Caki2 (cell line): ENCODE measurements at regions not wholly inside any gene's neighbourhood (a gene's known extent, or its start where the extent isn't known, plus 50 kb on each side); places are given as distances from the start of the nearest gene placed in this dataset.
A peak's percentile ranks its signal among the peaks of the same experiment; 100 is the strongest.

Experiments
- DNase-seq: peaks from one replicate; pipeline ENCODE4 v3.0.0-alpha.2; 2015; ENCODE audit warnings: low read depth
- in situ Hi-C: cut with HindIII; loops from 2 replicates; pipeline ENCODE4 v1.10.0; 2016; ENCODE audit warnings: low sequenced_read_pairs, low pct_unique_long_range_greater_than_20kb, mixed read lengths

DNA sequence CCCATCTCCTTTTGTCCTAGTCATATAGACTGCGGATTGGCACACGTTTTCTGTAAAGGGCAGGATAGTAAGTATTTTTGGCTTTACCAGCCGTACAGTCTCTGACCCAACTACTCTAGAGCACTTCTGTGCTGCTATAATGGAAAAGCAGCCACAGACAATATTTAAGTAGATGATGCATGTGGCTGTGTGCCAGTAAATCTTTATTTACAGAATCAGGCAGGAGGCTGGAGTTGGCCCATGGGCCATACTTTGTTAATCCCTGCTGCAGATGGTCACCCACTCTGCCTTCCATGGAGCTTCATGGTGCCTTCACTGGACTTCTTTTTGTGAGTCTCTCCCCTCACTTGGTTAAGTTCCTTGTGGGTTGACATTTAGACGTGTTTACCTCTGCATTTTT lies 584.5 kb upstream of the TBX3 start:
- no peak for DNase-seq
- in situ Hi-C loops, result no loop called here

DNA sequence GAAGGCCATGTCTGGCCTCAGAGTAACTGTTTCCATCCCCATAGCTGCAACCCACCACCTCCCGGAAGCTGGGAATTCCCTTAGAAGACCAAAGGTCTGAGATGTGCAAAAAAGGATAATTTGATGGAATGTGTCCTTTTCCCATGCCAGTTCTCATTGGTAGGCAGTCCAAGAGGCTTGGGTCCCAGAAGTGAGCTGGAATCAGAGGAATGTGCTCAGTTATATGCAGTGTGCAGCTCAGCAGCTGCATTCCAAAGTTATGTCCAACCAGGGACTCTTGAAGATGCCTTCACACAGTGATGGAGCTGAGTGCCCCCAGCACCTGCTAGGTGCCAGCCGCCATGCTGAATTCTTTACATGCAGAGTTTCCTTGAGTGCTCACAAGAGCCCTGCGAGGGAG lies 583.9 kb upstream of the TBX3 start:
- DNase-seq, result no peak
- in situ Hi-C loops, result no loop called here

DNA sequence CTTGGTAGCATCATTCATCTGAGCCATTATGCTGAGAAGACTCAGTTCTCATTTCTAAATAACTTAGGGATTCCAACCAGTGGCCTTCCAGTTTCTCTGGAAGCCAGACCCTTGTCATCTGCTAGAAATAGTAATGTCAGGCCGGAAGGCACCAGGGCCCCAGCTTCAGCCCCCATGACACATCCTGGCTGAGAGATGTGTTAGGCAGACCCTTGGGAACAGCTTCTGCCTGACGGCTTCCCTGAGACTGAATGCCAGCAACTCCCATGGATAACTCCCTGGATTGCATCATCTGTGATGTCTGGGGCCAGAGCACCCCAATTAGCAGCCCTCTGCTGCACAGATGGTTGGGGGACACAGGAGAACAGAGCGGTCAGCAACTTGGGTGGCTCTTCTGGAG lies 583.5 kb upstream of the TBX3 start:
- in situ Hi-C loops, result no loop called here
- no peak for DNase-seq

DNA sequence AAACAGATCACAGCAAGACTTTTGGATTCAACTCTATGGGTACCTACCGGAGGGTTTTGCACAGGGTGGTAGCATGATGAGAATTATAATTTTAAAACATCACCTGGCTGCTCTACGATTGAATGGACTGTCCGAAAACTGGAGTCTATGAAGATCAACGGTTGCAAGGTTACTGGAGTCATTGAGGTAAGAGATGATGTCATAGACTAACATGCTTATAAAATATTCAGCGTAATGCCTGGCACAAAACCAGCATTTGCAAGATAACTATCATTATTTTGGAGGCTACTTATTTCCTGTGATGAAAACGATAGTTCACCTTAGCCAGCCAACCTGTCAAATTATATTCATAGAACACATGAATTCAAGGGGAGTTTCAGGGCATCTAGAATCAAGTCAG lies 580.6 kb upstream of the TBX3 start:
- no peak for DNase-seq
- in situ Hi-C loops, result no loop called here

DNA sequence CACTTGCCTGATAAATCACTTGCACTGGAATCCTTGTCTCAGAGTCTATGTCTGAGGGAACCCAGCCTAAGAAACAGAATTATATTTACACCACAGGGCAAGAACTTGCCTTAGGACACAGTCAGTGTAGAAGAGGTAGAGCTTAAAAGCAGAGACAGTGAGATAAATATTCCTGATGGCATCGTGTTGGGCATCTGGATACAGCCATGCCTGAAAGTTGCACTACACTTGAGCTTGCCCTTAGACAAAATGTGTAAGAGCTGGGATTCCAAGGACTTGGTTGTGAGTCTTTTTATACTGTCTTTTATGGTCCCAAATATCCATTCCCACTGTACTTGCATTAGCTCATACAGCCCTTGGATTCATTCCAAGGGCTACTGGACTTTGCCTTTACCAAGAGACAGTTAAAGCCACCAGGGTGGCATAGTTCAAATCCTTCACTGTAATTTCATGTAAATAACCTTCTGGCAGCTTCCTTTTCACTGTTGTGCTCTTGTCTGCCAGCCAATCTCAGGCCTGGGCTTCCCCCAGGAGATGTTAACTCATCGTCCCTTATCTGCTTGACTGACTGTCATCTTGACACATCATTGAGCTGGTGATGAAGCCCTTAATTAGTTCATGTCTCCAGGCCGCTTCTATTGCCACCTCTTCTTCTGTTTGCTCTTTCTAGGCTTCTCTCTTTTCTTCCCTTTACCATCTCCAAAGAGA lies 577.9 kb upstream of the TBX3 start:
- in situ Hi-C loops, result no loop called here
- DNase-seq, result peak; percentile 83

DNA sequence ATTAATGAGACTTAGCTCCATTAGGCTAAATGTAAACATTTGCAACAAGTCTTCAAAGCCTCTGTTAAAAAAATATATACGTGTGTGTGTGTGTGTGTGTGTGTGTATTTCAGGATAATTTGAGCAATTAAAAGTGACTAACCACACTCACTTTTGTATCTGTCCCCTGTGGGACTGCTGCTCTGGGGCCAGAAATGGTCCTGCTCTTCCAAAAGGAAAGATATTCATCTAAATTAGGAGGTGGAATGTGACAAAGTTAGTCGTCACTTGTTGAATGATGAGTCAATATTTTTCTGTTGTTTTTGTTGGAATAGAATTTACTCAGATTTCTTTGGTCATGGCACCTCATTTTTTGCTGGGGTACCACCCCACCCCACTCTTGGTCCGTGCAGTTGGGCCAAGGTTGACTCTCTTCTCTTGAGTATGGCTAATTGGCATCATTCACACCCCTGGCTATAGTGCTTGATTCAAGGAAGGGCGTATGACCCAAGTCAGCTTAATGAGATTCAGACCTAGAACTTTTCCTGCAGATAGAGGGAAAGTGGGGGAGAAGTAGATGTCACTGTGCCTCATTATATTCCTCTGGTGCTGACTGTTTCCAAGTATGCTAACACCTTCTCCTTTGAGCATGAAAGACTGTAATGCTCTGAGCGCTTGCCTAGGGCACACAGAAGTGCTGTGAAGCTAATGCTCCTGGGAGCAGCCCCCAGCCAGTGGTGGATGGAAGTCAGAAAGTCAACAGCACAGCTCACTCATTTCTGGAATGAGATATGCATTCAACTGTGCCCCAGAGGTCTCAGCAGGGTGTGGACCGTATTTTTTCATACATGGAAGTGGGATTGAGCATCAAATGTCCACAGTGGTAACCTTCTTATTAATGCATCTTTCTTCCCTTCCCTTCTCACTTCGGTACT lies 577.0 kb upstream of the TBX3 start:
- peak; percentile 4 for DNase-seq
- in situ Hi-C loops, result no loop called here

DNA sequence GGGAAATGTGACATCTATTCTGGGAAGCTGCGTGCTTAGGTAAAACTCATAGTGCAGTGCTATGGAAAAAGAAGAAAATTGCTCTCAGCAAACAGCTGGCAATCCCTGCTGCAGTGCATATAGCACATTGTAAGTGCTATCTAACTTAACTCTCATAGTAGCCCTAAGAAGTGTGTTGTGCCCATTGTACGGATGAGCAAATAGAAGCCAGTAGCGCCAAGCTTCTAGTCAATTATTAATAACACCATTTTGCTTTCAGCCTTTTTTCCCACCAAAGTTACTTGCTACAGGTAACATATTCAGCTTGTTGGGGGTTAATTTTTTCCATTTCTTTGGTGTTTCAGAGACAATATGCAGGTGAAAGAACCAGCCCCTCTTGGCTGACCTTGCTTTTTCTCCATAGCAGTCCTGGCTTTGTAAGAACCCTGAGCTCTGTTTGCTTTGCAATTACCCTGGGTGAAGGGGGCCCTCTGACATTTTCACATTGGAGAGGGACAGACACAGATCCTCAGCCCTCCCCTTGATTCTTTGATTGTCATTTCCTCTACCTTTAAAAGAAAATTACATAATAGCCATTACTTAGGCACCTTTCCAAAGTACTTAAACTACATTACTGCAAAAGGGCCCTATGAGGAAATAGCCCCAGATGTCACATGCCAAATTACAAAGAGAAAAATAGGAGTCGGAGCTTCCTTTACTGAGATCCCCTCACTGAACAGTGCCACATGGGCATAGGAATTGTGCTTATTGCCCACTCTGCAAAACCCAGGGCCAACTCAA lies 576.2 kb upstream of the TBX3 start:
- in situ Hi-C loops, result no loop called here
- no peak for DNase-seq

DNA sequence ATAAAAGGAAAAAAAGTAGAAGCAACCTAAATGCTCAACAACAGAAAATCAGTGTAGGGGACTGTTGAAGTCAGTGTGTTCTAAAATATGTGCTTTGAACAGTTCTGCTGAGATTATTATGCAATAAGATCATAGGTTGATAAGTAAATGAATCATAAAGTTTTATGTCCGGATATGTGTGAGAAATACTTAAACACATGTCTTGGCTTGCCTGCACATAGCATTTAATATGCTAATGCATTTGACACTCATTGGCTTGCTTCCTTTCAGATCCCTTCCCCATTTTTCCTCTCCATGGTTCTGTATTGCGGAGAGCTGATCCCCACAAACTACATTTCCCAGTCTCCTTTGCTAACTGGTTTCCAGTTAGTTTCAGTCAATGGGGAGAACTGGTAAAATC lies 573.8 kb upstream of the TBX3 start:
- no peak for DNase-seq
- in situ Hi-C loops, result no loop called here

DNA sequence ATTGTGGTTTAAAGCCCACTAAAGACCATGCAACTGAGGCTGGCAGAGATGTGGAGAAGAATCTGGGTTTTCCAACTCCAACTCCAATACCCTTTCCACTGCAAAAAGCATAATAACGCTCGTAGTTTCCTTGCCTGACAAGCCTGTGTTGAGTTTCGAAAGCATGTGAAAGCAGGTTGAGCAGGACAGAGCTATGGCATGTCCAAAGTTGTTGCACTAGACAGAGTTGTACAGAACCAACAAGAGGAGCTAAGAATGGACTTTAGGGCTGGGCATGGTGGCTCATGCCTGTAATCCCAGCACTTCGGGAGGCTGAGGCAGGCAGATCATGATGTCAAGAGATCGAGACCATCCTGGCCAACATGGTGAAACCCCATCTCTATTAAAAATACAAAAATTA lies 572.0 kb upstream of the TBX3 start:
- DNase-seq, result no peak
- in situ Hi-C loops, result no loop called here

DNA sequence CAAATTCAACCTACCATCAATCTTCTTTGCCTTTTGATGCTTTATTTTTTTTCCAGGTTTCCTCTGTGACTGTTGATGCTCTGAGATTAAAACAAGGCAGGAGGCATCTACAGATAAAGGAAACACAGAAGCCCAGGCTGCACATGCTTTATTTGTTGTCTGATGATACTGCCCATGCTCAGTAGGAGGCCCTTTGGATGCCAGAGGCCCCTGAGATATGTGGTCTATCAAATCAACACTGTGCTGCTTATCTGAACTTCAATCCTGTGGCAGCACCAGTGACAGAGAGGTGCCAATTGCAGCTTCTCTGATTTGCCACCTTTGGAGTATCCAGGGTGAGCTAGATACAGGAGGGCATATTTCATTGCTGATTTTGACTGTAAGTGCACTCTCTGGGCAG lies 571.3 kb upstream of the TBX3 start:
- in situ Hi-C loops, result no loop called here
- no peak for DNase-seq

DNA sequence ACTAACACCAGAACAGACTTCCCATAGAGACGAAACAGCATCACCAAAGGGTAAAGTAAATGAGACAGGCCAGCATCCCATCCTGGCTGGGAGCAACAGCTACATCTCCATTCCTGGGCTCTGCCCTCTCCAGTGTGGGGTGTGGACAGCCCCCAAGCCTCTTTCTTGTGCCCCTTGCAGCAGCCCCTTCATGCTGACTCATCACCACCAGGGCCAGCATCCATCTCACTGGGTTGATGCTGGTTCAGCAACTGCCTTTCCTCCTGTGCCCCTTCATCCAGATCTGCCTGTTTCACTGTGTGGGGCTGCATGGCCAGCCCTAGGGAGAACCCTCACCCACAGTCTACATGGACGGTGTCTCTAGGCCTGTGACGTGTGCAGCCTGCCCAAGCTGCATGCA lies 569.1 kb upstream of the TBX3 start:
- in situ Hi-C loops, result no loop called here
- DNase-seq, result no peak

DNA sequence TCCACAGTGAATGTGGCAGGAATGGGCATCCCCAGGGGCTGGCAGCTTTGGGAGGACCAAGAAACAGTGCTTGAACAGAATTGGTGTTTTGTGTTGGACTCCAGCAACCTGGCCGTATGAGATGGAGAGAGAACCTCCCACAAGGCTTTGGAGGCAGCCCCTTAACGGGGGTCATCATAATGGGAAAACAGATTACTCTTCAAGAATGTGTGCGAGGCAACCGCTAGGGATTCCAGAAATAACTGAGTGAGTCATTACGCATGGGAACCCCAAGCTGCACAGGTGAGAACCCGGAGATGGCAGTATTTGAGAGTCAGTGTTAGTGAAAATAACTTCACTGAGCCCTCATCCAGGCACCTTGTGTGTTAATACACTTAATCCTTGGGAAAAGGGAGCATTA lies 567.8 kb upstream of the TBX3 start:
- DNase-seq, result no peak
- in situ Hi-C loops, result no loop called here

DNA sequence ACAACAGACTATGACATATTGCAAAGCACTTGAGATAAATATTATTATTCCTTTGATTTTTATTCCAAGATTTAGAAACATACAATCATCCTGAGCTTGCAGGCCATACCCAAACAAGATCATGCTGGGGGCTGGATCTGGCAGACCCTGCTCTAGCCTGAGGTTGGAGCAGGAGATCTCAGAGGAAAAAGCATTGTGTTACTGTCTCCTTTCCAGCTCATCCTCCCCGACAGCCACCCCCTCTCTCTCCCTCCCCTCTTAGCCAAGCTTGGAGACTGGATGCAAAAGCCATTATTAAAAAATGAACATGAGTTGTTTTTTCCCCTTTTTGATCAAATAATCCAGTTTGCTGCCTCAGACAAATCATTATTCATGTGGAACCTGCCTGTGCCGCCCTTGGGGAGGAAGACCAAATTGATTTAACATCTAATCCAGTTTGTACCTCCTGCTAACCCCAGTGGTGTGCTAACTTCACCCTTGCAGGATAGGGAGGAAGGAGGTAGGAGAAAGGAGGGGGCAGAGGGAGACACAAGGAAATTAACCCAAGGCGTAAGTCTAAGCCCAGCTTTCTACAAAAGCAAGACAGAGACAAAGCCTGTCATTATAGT lies 565.8 kb upstream of the TBX3 start:
- DNase-seq, result no peak
- in situ Hi-C loops, result no loop called here

DNA sequence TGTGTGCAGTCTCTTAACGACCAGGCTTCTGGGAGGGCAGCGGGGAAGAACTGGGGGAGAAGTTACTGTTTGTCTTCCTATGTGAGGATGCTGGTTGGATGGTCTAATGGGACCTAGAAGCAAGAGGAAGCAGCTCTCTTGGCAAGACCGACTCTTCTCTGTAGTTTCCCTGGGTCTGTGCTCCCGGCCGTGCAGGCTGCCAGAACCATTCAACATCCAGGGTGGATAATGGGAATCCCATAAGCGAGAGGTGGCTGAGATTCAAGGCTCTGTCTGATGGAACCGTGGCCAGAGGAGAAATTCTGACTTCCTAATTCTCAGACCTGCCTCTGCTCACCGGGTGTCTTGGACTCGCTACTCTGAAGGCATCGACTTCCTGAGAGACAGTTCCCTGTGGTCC lies 561.0 kb upstream of the TBX3 start:
- DNase-seq, result no peak
- in situ Hi-C loops, result no loop called here

DNA sequence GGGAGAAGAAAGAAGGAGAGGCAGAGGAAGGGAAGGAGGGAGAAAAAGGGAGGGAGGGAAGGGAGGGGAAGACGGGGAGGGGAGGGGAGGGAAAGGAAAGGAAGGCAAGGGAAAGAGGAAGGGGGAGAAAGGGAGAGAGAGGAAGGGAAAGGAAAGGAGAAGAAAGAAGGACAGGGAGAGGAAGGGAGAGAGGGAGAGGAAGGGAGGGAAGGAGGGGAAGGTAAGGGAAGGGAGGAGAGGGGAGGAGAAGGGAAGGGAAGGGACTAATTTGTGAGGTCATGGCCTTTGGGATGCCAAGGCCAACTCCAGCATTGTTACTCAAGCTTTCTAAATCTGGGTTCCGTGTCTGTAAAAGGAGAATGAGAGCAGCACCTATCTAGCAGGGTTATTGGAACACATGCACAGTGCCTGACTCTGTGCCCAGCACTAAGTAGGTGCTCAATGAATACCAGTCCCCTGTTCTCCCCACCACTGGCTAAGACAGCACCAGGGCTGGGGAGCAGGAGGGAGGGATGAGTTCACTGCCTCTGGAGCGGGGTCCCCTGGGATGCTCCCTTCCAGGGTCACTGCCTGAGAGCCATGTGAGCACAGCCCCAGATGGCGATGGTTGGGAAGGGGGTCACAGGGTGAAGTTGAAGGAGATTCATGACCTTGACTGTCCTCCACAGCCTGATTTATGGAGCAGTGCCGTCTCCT lies 560.1 kb upstream of the TBX3 start:
- no peak for DNase-seq
- in situ Hi-C loops, result no loop called here

DNA sequence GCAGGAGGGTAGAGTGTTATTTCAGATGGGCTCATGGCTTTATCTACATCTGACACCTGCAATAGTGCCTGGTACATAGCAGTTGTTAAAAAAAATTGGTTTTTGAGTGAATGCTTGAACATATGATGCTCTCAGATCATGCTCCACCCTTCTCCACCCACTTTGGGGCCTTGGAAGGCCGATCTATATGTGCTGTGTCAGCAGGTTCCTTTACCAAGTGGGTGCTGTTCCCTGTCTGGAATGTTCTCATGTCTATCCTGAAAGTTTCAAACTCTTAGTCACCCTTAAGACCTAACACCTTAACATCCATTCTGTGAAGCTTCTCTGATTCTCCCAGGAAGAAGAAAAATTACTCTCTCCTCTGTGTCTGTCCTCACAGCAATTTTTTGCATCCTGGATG lies 556.3 kb upstream of the TBX3 start:
- no peak for DNase-seq
- in situ Hi-C loops, result no loop called here

DNA sequence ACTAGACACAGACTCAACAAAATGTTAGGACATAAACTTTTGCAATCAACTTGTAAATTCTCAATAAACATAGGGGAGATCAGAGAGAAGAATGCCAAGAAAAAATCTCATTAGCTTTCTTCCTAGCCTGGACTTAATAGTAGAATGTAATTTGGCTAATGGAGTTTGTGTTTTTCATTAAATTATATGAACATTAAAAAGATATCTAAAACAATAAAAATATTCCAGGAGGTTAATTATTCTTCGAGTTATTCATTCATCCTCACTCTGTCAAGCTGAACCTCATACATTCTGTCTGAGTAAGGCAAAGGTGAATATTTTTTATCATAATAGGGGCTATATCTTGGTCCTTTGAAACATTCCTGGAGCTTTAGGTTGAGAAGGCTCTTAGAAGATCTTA lies 551.9 kb upstream of the TBX3 start:
- in situ Hi-C loops, result no loop called here
- DNase-seq, result no peak

DNA sequence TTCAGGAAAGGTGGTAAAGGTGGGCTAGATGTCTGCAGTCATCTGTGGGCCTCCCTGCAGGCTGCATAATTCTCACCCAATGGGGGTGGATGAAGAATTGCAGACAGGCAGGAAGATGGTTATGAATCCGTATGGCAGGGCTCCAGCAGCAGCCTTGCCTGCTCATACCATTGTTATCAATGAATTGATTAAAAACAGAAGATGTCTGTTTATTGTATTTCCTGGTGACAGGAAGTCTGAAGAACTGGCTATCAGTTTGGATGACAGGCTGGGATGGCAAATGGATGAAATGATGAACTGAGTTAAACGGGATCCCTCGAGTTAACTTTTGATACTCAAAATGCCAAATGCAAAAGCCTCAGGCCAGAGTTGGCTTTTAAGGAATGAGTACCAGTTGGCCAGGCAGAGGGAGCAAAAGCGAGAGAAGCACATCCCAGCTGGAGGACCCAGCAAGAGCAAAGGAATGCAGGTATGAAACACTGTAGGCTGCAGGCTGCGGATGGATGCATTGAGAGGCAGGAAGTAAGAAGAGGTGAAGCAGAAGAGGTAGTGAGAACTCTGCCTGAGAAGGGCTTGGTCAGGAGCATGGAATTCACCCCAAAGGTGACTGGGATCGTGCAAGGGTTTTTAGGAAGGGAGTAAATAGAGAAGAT lies 550.0 kb upstream of the TBX3 start:
- in situ Hi-C loops, result no loop called here
- DNase-seq, result no peak
